Left ventricle myocardium inferior (tissue), 1 donor: ENCODE measurements at regions not wholly inside any gene's neighbourhood (a gene's known extent, or its start where the extent isn't known, plus 50 kb on each side); places are given as distances from the start of the nearest gene placed in this dataset.
"Not testable (repeated sequence)": the region's sequence is repeated elsewhere in the genome, so short reads cannot be mapped to it uniquely, and the experiment has no call there.

Experiments
- DNase-seq: peaks from one replicate; pipeline ENCODE4 v3.0.0-alpha.2; 2020
- H3K27ac ChIP-seq: fragments of 200-600 bp; replicated peaks from 2 replicates; pipeline ENCODE4 v1.8.0; 2021
- H3K27me3 ChIP-seq: fragments of 200-600 bp; 2 replicates; pipeline ENCODE4 v1.8.0; 2021; ENCODE audit warnings: low read depth
- H3K36me3 ChIP-seq: fragments of 200-600 bp; 2 replicates; pipeline ENCODE4 v1.8.0; 2021
- H3K4me1 ChIP-seq: fragments of 200-600 bp; 2 replicates; pipeline ENCODE4 v1.8.0; 2021
- H3K4me3 ChIP-seq: fragments of 200-600 bp; 2 replicates; pipeline ENCODE4 v1.8.0; 2021; ENCODE audit warnings: mild to moderate bottlenecking, moderate library complexity
- H3K9me3 ChIP-seq: fragments of 200-600 bp; replicated peaks from 2 replicates; pipeline ENCODE4 v1.8.0; 2021
- CTCF ChIP-seq: fragments of 200-600 bp; IDR thresholded peaks from 2 replicates; pipeline ENCODE4 v1.8.0; 2021; ENCODE audit warnings: antibody characterized with exemption, mild to moderate bottlenecking, borderline replicate concordance
- intact Hi-C: fragments of 100-400 bp; cut with micrococcal nuclease; formaldehyde crosslinking; loops from one replicate; pipeline ENCODE4 v1.11.0; 2022
- donor health status: DM: no; HTN: yes; CAD: no; lungs with severe emphysema.

- peaks cover 20% of the 10 kb centered on the region for H3K4me1 ChIP-seq
- H3K27ac ChIP-seq, result no peak overlapping the region
- TF ChIP-seq CTCF, result no peak
- no peaks in the 10 kb centered on the region for H3K27me3 ChIP-seq
- no peak for DNase-seq
- H3K9me3 ChIP-seq, result peaks cover 40% of the 10 kb centered on the region
- intact Hi-C loops, result no loop called here
- no peak overlapping the region for H3K4me3 ChIP-seq
- H3K36me3 ChIP-seq, result no peaks in the 10 kb centered on the region
These were observed 197.4 kb upstream of the SLC38A2 start for GRCh38 chr12:46569826-46570439.

GRCh38 chr12:46567667-46568066, 195.1 kb upstream of the SLC38A2 start:
- intact Hi-C loops, result no loop called here
- H3K36me3 ChIP-seq, result no peaks in the 10 kb centered on the region
- H3K27me3 ChIP-seq, result no peaks in the 10 kb centered on the region
- H3K4me1 ChIP-seq, result peaks cover 4% of the 10 kb centered on the region
- H3K4me3 ChIP-seq, result no peak overlapping the region
- peaks cover 52% of the 10 kb centered on the region for H3K9me3 ChIP-seq
- TF ChIP-seq CTCF, result no peak
- no peak overlapping the region for H3K27ac ChIP-seq
- DNase-seq, result no peak

DNA sequence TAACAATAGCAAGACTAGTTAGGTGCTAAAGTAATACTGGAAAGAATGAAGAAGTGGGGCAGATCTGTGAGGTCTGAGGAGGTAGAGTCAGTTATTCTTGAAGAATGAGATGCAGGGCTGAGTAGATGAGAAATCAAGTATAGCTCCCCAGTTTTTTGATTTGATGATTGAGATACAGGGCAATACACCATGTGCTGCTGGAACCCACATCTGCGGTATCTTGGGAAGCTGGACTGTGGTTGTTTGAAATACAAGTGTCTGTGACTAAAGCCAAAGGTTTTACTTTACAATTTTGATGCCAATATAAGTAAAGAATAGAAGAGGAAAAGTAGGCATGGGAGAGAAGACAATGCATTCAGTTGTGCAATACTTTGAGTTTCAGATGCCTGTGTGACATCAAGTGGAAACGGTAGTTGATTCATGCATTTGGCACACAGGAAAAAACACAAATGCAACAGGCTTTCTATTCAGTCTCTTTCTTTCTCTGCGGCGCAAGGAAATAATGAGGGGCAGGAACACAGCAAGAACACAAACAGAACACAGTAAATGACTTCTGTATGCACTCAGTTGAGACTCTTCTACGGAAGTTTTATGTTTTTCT, 190.2 kb upstream of the SLC38A2 start:
- intact Hi-C loops, result no loop called here
- Histone ChIP-seq H3K9me3 (peaks cover 40% of the 10 kb centered on the region), H3K36me3 (no peaks in the 10 kb centered on the region), H3K4me3 (no peak overlapping the region), H3K27ac (no peak overlapping the region), H3K4me1 (peaks cover 11% of the 10 kb centered on the region), H3K27me3 (no peaks in the 10 kb centered on the region)
- TF ChIP-seq CTCF, result no peak
- no peak for DNase-seq

DNA sequence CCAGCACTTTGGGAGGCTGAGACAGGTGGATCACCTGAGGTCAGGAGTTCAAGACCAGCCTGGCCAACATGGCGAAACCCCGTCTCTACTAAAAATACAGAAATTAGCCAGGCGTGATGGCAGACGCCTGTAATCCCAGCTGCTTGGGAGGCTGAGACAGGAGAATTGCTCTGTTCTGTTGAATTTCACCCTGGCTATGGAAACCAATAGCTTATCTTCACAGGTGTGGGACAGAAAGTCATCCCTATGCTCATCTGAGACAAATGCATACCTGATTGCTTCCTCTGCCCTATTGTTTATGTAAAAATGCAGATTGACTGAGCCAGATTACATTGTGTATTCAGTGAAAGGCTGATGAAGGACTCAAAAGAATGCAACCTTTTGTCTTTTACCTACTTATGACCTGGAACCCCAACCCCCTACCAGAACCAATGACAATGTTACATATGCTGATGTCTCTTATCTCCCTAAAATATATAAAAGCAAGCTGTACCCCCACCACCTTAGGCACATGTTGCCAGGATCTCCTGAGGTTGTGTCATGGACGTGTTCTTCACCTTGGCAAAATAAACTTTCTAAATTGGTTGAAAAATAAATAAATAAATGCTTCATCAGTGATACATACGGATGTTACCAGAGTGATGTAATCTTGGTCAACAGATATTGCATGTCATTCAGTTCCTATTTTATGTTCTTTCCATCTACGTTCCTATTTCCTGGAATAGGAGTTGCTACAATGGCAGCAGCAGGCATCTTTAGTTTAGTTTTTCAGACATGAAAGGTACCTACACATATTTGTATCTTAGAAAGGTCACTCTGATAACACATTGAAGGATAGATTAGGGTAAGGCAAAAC, 189.4 kb upstream of the SLC38A2 start:
- DNase-seq, H3K27me3 ChIP-seq, H3K4me3 ChIP-seq, H3K27ac ChIP-seq, intact Hi-C loops, H3K36me3 ChIP-seq: not testable (repeated sequence)
- peaks cover 32% of the 10 kb centered on the region for H3K9me3 ChIP-seq
- H3K4me1 ChIP-seq, result peaks cover 11% of the 10 kb centered on the region

- no peak overlapping the region for H3K27ac ChIP-seq
- TF ChIP-seq CTCF, result no peak
- no peak for DNase-seq
- no peaks in the 10 kb centered on the region for H3K36me3 ChIP-seq
- peaks cover 22% of the 10 kb centered on the region for H3K9me3 ChIP-seq
- H3K4me1 ChIP-seq, result peaks cover 22% of the 10 kb centered on the region
- no peak overlapping the region for H3K4me3 ChIP-seq
- intact Hi-C loops, result no loop called here
- no peaks in the 10 kb centered on the region for H3K27me3 ChIP-seq
These were observed 188.3 kb upstream of the SLC38A2 start for GRCh38 chr12:46560874-46561273.

- no peak for TF ChIP-seq CTCF
- H3K27ac ChIP-seq, result no peak overlapping the region
- intact Hi-C loops, result no loop called here
These were observed 187.5 kb upstream of the SLC38A2 start for GRCh38 chr12:46560089-46560488.

More at GRCh38 chr12:46560089-46560488, 187.5 kb upstream of the SLC38A2 start:
- Histone ChIP-seq H3K9me3 (peaks cover 14% of the 10 kb centered on the region), H3K36me3 (no peaks in the 10 kb centered on the region), H3K4me1 (peaks cover 29% of the 10 kb centered on the region), H3K4me3 (no peak overlapping the region), H3K27me3 (no peaks in the 10 kb centered on the region)
- DNase-seq, result no peak
